Body of pancreas (tissue), 4 donors: ENCODE measurements at regions not wholly inside any gene's neighbourhood (a gene's known extent, or its start where the extent isn't known, plus 50 kb on each side); places are given as distances from the start of the nearest gene placed in this dataset.

Experiments used
- POLR2A ChIP-seq, 3 donors: fragments of 450-650 bp; IDR thresholded peaks; one replicate each; pipeline ENCODE4 v1.6.1; 2016; ENCODE audit warnings: antibody characterized with exemption in 3 of 3, mild to moderate bottlenecking in 2 of 3
- TF ChIP-seq, protein P1 (sequence below), 7 experiments: fragments of 450-650 bp in 4 of 7; fragments of 200-600 bp in 3 of 7; sonication (generic) in 3 of 7; IDR thresholded peaks; one replicate each; pipeline ENCODE4 v1.5.1; 2016 to 2019; ENCODE audit warnings: antibody characterized with exemption in 7 of 7

GRCh38 chr3:8191406-8191805 is 310.2 kb upstream of the LMCD1 start:
- TF ChIP-seq, protein P1, sequence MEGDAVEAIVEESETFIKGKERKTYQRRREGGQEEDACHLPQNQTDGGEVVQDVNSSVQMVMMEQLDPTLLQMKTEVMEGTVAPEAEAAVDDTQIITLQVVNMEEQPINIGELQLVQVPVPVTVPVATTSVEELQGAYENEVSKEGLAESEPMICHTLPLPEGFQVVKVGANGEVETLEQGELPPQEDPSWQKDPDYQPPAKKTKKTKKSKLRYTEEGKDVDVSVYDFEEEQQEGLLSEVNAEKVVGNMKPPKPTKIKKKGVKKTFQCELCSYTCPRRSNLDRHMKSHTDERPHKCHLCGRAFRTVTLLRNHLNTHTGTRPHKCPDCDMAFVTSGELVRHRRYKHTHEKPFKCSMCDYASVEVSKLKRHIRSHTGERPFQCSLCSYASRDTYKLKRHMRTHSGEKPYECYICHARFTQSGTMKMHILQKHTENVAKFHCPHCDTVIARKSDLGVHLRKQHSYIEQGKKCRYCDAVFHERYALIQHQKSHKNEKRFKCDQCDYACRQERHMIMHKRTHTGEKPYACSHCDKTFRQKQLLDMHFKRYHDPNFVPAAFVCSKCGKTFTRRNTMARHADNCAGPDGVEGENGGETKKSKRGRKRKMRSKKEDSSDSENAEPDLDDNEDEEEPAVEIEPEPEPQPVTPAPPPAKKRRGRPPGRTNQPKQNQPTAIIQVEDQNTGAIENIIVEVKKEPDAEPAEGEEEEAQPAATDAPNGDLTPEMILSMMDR (IDR thresholded peaks at IDR 0.05), result no peak
- TF ChIP-seq POLR2A (IDR thresholded peaks at IDR 0.05), result no peak
